Superior temporal gyrus (tissue), 1 donor: ENCODE measurements at regions not wholly inside any gene's neighbourhood (a gene's known extent, or its start where the extent isn't known, plus 50 kb on each side); places are given as distances from the start of the nearest gene placed in this dataset.
"Not testable (repeated sequence)": the region's sequence is repeated elsewhere in the genome, so short reads cannot be mapped to it uniquely, and the experiment has no call there.

Experiments used
- DNase-seq: peaks from one replicate; pipeline ENCODE4 v3.0.0-alpha.2; 2016; ENCODE audit errors: extremely low spot score

DNA sequence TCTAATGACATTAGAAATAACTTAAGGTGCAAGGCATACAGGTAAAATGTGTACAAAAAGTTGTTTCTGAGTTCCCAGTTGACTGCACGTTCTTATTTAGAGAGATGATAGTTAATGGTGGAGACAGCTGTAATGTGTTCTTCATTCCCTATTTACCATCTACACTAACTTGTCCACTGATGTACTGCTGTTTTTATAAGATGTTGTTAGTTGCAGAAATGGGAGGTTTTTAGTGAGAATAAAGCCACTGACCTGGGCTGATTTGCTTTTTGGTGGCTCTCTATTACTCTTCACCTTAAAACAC is 122.9 kb upstream of the LYPLAL1 start:
- no peak for DNase-seq

DNA sequence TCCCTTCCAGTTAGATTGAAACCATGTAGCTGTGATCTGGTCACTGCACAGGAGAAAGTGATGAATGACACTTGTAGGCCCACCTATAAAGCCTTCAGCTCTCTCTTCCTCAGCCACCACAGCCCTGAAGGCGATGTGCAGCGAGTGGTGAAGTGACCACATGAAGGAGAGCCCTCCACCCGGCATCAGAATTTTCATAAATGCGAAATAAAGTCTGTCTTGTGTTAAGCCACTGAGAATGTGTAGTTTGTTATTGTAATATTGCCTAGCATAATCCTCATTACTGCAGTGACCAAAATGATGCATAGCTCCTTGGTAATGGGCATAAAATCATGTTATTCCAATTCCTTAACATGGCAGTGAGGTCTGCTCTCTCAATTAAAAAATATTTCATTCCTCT is 122.1 kb upstream of the LYPLAL1 start:
- DNase-seq, result no peak

DNA sequence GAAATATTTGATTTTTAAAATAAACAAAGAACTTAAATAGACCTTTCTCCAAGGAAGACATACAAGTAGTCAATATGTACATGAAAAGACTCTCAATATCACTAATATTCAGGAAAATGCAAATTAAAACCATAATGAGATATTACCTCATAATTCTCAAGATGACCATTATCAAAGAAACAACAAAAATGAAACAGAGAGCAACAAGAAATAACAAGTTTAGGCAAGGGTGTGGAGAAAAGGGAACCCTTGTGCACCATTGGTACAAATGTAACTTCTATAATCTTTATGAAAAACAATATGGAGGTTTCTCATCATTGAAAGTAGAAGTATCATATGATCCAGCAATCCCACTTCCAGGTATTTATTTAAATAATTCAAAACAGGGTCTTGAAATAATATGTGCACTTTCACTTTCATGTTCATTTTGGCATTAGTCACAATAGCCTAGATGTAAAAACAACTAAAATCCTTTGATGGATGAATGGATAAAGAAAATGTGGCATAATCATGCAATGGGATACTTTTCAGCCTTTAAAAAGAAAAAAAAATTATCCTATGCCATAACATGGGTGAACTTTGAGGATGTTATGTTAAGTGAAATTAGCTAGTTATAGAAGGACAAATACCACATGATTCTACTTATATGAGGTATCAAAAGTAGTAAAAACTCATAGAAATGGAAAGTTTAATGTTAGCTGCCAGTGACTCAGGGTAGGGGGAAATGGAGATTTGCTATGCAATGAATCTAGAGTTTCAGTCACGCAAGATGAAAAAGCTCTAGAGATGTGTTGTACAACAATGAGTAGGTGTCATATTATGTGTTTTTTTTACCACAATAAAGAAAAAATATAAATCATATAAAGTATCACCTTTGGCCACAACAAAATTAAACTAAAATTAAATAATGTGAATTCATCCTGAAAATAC is 114.5 kb upstream of the LYPLAL1 start:
- DNase-seq, result no peak

DNA sequence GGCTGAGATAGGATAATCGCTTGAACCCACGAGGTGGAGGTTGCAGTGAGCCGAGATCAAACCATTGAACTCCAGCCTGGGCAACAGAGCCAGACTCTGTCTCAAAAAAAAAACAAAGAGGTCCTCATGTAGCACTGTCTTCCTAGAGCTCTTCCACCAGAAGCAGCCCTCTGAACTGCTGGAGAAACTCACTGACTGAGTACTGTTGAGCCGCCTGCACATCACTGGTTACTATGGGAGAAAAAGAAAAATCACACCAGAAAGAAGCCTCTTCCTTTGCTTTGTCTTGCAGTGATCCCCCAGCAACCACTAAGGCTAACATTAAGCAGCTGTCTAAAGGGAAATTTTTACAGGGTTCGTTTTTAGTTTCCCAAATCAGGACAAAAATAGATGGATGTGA is 112.9 kb upstream of the LYPLAL1 start:
- no peak for DNase-seq

GRCh38 chr1:219062161-219062560 is 111.5 kb upstream of the LYPLAL1 start:
- no peak for DNase-seq

GRCh38 chr1:219066098-219066497 is 107.6 kb upstream of the LYPLAL1 start:
- no peak for DNase-seq

- no peak for DNase-seq
Measured at GRCh38 chr1:219066631-219067349, 106.9 kb upstream of the LYPLAL1 start.

DNA sequence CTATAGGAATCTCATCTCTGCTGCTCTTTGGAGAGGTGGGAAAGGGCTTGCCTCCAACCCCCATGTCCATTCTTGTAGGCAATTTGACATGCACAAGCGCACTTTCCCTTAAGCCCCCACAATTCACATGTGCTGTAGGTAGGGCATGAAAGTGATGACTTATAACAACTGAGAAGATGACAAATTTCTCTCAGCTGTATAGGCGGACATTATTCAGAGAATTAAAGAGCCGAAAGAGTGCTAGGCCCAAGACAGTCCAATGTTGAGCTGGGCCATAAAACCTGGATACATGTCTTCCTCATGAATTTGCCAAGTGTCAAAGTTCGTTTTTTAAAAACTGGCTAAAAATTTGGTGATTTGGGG is 106.3 kb upstream of the LYPLAL1 start:
- no peak for DNase-seq

DNA sequence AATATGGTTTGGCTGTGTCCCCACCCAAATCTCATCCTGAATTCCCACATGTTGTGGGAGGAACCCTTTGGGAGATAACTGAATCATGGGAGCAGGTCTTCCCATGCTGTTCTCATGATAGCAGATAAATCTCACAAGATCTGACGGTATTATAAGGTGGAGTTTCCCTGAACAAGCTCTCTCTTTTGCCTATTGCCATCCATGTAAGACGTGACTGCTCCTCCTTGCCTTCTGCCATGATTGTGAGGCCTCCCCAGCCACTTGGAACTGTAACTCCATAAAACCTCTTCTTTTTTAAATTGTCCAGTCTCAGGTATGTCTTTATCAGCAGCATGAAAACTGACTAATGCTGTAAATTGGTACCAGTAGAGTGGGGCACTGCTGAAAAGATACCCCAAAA is 103.3 kb upstream of the LYPLAL1 start:
- not testable (repeated sequence) for DNase-seq

DNA sequence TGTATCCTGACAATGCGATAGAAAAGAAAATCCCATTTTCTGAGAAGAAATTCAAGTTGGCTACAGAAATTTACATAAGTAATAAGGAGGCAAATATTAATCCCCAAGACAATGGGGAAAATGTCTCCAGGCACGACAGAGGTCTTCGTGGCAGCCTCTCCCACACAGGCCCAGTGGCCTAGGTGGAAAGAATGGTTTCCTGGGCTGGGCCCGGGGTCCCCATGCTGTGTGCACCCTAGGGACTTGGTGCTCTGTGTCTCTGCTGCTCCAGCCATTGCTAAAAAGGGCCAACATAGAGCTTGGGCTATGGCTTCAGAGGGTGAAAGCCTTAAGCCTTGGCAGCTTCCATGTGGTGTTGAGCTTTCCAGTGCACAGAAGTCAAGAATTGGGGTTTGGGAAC is 102.5 kb upstream of the LYPLAL1 start:
- no peak for DNase-seq

- DNase-seq, result no peak
Measured at GRCh38 chr1:219072329-219072728, 101.3 kb upstream of the LYPLAL1 start.

DNA sequence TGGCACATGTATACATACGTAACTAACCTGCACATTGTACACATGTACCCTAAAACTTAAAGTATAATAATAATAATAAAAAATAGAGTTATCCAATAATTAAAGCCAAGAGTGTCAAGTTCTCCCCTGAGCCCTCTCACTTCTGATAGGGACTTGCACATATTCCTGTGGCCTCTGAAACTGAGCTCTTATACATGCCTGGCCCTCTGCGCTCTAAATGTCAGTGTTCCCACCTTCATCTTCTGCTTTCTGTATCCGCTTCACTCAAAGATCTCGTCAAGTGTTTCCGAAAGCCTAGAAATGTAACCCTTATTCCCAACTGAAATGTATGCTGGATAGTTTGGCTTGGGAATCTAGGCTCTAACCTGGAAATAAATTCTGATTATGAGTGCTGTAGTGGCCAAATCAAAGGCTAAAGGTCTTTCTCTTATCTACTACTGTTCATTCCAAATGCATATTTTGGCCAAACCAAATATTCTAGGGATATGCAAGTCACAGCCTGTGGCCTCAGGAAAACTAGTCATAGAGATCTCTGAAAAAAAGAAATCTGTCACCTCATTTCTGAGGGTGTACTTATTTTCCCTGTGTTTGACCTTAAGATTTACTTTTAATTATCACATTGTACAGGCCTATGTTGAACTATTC is 99.5 kb upstream of the LYPLAL1 start:
- no peak for DNase-seq

DNA sequence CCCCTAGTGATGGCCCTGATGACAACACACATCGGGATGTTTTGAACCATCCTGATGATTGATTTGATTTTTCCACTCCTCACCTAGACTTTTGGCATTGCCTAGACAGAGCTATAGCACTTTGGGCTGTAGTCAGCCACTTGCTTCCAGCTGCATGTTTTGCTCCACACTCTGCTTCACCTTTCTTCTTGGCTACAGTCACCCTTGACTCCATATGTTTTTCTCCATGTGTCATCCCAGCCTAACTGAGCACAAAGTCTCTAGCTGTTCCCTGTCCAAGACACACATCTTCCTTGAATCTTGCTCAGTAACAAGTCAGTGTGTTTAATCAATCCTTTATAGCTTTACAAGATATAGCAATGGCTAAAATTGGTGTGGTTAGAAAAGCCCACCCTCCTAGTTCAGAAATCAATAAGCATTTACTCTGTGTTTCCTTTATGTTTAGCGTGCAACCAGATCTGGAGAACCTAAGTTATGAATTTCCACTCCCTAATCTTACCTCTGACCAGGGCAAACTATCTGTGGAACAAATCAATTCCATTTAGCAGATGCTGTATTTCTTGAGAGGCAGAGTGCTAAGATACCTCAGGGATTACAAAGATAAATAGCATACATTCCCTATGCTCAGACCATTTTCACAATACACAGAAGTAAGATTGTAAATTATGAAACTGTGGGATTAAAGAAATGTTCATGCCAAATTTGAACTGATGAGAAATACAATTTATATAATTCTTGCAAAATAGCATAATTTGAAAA is 98.4 kb upstream of the LYPLAL1 start:
- DNase-seq, result no peak

DNA sequence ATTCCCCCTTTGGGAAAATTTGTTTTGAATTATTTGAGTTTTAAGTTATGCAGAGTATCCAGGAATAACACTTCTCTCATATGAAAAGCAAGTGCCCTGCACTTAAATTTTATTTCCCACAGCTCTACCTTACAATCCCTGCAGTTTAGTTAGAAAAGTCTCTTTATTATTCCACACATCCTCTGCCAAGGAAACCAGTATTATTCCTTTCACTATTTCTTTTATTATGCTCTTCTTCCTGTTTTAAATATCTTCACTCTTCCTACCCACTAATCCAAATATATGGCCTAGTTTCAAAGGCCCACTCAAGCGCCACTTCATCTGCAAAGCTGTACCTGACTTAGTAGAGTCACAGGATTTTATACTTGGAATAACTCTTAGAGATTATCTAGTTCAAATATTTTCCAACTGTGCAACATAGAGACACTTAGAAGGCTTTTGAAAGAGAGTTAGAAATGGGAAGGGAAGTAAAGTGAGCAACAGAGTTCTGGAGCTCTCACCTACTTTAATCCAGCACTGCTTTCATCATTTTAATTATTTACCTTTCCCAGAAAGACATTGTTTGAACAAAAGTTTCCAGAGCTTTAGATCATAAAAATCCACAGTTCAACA is 97.2 kb upstream of the LYPLAL1 start:
- DNase-seq, result no peak

GRCh38 chr1:219077767-219078166 is 95.9 kb upstream of the LYPLAL1 start:
- not testable (repeated sequence) for DNase-seq

DNA sequence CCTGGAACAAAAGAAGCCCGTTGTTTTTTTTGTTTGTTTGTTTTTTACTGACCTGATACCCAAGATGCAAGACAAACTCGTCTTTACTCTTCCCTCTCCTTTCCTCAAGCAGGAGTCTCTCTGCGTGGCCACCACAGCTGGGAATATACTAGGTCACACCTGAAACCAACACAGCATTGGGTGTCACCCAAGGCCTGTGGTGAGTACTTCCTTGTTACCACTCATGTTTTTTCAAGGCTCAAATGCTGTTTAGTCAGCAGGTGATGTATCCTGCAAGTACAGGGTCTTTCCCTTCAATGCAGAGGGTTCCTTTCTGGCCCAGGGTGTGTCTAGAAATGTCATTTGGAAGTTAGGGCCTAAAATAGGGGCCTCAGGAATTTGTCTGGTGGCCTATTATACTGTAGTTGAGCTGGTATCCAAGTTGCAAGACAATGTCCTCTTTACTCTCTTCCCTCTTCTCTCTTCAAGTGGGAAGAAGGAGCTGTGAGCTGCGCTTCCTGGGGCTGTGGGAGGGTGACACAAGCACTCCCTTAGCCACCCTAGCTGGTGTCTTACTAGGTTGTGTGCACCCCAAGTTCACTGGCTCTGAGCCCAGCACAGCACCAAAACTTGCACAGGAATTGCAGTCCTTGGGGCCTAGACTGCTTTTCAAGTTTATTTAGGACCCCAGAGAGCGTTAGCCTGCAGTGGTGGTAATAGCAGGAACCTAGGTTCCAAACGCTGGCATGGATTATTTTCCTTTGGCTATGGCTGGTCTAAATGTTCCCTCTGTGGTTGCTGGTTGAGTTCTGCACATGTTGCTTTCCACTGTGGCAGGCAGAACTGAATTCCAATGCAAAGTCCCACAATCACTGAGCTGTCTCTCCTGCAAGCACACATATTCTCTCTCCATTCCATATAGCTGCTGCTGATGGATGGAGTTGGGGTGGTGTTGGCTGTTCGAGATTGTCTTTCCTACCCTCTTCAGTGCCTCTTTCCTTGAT is 91.4 kb upstream of the LYPLAL1 start:
- no peak for DNase-seq

- no peak for DNase-seq
Measured at GRCh38 chr1:219083631-219084030, 90.0 kb upstream of the LYPLAL1 start.

DNA sequence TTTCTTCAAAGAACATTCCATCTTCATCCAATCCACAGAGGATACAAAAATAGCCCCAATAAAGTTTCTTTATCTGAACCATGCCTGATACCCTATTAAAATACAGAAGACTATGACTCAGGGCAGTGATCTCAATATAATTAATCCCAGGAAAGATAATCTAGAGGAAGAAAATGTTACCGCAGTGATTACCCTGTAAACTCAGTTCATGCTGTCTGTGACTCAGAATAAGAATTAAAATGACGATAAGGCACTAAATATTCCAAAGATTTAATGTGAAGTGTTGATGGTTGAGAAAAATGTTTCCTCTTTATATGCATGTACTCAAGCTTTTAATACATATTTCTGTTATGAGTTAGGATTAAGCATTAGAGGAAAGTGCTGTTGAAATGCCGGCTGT is 88.6 kb upstream of the LYPLAL1 start:
- DNase-seq, result no peak

DNA sequence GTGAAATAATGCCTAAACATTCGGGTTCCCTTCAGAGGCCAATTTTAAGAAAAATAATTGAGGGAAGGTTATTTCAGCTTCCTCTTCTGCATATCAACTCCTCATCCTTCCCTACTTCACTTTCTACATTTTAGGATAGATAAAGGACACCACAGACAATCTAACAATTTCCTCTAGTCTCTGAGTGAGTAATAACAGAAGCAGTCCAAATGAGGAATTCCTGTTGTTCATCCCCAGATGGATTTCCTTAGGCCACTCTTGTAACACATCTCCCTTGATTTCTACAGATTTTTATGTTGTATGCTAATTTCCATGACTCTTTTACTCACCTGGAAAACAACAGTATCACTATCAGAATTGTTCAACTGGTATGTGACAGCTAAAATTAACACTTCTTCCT is 87.7 kb upstream of the LYPLAL1 start:
- no peak for DNase-seq

DNA sequence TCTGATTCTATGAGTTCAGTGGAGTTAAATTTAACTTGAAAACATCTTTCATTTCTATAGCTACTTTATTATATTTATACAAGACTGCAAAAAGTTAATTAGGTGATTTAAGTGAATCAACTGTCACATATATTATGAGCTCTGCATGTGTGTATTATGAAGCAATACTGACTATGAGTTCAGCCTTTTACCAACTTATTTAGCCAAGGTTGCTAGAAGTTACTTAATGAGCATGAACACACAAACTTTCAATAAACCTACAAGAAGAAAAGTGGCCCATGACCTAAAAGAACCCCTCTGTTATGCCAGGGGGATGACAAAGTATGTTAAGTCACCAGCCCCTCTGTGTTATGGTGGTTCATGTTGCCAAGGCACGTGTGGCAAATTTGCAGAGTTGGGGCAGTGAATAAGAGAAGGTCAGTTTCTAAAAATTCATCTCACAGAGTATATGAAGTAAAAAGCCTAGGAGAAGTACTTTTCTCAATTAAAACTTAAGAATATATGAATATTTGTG is 86.7 kb upstream of the LYPLAL1 start:
- no peak for DNase-seq
